ENCODE measurements at regions not wholly inside any gene's neighbourhood (a gene's known extent, or its start where the extent isn't known, plus 50 kb on each side); places are given as distances from the start of the nearest gene placed in this dataset.
"Not testable (repeated sequence)": the region's sequence is repeated elsewhere in the genome, so short reads cannot be mapped to it uniquely, and the experiment has no call there.

DNA sequence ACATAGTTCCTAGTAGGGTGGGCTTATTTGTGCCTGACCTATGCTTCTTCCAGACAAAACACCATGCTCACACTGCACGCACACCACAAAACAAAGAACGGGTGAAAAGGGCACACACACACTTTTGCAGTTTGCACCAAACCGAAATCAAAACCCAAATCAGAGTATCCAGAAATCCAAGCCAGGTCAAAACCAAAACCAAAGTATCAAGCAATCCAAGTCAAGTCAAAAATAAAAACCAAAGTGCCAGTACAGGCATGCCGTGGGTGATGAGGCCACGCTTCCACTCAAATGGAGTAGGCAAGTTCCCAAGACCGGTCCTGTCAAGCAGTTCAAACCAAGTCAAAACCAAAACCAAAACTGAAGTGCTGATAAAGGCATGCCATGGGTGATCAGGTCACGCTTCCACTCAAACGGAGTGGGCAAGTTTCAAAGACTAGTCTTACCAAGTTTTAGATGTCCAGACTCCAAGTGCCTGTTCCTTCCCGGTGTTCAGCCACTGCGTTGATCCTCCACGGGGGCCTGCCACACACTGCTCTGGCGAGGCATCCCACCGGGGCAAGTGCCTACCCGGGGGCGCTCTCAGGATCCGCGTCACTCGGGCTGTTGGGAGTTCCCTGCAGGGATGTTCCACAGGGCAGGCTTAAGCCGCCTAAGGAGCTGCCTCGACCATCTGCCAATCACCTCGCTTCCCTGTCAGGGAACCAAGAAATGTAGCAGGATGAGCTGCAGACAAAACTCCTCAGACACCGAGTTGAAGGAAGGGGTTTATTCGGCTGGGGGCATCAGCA, 184.5 kb upstream of the SGO1 start:
- not testable (repeated sequence) for DNase-seq

DNA sequence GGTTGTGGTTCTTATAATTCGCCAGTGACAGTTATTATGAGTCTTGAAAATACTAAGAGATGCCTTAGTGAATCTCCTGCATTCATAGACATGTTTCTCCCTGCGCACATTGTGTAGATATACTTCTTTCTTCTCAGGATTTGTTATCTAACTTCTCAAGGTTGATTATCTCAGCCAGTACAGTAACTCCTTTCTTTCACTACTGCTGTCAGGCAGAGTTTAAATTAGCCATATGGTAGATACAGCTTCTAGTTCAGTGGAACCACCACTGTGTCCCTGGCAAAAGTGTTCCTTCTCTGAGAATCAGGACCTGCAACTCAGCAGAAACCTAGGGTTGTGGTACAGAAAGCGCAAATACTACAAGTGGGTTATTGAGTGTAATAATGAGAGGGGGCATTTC, 175.0 kb upstream of the SGO1 start:
- no peak for DNase-seq

DNA sequence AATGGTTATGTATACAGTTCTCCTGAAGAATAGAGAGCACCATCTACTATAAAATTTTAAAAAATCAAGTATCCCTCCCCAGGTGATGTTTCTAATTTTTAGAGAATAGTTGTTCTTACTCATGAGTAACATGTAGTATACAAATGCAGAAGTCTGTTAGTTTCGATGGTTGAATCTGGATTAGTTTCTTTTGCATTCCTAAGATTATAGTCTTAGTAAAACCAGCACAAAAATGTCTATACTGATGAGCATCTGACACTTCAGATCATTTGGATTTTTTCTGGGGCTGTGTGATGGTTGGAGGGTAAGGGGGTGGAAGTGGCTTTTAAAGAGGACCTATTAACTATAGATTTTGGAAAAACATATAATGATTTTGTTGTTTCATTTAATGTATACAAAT, 167.3 kb upstream of the SGO1 start:
- DNase-seq, result no peak

DNA sequence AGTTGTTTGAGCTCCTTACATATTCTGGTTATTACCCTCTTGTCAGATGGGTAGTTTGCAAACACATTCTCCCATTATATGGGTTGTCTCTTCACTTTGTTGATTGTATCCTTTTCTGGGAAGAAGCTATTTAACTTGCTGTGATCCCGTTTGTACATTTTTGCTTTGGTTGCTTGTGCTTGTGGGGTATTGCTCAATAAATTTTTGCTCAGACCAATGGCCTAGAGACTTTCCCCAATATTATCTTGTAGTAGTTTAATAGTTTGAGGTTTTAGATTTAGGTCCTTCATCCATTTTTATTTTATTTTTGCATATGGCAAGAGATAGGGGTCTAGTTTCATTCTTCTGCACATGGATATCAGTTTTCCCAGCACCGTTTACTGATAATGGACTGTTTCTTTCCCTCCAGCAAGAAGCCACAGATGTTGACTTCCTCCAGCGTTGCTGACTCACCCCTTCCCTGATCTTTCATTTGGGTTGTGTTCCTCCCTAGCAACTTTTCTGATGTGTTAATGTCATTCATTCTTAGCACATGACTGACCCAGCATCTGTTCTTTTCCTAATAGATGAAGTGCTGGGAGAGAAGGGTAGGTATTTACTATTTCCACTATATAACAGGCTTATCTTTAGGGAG, 166.7 kb upstream of the SGO1 start:
- DNase-seq, result no peak

DNA sequence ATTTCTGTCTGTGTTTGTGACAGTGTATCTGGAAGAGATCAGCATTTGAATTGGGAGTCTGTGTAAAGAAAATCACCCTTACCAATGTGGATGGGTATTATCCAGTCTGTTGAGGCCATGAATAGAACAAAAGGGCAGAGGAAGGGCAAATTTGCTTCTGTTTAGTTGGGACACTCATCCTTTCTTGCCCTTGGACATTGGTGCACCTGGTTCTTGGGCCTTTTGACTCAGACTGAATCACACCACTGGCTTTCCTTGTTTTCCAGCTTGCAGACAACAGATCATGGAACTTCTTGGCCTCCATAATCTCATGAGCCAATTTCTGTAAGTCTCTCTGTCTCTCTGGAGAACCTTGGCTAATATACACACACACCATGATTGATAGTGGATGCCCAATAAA, 164.4 kb upstream of the SGO1 start:
- DNase-seq, result no peak

DNA sequence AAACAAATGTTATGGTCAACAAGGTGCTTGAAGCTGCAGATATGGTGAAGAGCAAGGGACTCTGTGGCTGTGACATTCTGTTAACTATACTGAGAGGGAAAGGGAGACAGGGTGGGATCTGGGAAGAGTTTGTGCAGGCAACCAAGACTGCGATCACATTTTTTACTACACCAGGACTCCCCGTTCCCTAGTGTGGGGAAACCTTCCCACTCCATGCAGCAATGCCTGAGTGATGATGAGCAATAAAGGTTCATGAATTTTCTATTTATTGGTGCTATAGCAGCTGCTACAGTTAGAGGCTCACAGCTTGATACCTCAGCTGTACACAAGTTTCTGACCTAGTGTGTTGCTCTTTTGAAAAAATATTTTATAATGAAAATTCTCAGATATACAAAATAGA, 160.9 kb upstream of the SGO1 start:
- DNase-seq, result no peak

DNA sequence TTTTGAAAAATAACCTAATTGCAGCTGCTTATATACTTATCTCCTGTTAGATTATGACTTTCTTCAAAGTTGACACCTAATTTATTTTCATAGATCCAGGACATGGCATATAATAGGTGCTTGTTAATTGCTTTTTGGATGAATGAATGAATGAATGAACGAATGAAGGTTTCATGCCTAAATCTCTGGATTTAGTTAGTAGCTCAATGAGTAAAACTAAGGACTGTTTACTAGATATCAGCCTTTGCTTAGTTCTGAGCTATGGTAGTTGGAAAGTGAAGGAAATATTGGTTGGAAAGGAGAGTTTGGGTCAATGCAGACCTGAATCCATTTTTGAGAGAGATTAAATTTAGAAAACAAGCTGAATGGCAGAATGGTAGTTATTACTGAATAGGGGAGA, 160.4 kb upstream of the SGO1 start:
- DNase-seq, result no peak

DNA sequence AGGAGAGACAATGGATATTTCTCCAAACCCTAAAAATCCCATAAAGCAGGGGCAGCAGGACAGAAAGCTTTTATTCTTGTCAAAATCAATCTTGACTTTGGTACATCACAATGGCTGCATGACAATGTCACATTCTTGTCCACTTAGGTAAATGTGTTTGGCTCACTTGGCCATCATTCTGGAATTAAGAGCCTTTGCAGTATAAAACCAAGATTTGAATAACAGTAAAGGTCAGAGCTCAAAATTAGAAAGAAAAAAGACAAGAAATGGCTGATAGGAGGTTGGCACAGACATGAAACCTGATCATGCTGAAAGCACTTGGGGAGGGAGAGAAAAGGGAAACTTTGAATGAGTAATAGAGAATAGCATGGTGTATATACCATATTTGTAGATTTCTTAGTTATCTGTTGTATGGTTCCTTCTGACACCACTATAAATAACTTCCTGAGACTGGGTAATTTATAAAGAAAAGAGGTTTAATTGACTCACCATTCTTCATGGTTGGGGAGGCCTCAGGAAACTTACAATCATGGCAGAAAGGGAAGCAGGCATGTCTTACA, 158.5 kb upstream of the SGO1 start:
- DNase-seq, result no peak

DNA sequence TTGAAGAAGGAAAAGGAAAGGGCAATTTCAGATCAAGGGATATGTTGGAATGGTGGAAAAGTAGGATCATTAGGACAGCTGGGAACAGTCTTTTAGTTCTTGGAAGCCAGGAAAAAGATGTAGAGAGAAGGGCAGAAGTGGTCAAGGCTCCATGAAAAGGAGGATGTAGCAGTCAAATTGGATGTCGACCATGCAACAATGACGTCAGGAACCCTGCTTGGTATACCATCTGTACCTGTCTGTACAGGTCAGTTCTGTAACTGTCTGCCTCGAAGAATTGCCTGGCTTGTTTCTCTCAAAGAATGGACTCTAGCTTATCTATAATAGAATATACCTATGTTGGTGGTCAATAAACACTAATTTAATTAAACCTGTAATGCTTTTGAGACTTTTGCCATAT, 157.8 kb upstream of the SGO1 start:
- no peak for DNase-seq

DNA sequence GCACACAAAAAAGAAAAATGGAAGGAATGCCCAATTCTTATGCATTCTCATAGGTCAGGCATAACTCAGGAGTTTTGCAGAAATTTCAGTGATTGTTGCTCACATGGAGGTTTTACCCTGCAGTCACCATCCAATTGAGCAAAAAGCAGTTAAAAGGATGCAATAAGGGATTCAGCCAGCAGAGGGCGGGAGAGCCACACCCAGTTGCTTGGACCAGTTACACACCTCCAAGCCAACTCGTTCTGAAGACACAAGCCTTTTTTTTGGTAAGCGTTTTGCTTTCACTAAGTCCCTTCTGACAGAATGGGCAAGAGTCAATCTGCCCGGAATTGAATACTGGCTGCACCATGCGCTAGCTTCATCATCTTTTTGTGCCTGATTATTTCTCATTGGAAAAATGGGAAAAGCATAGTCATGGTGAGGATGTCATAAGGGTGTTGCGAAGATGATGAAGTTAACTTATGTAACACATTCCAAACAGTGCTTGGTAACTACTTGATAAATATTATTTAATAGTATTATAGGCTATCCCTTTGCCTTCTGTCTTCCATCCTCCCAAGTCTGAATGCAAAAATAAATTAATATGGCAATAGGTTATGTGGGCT, 154.4 kb upstream of the SGO1 start:
- DNase-seq, result peak; percentile 51

DNA sequence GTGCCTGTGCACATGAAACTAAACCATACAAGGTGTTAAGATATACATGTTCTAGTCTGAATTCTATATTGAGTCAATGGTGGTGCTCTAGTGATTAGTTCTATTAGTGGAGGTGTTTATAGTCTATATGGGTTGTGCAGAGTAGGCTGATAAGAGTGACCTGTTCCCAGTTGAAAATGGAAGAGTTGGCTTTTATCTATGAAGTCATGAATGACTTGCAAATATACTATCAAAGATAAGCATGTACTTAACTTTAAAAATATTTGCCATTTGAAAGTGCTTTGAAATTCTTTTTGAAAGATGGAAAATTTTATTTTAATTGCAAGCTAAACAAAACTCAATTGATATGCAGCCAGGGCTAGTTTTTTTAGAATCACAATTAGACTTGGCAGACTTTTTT, 150.6 kb upstream of the SGO1 start:
- no peak for DNase-seq

DNA sequence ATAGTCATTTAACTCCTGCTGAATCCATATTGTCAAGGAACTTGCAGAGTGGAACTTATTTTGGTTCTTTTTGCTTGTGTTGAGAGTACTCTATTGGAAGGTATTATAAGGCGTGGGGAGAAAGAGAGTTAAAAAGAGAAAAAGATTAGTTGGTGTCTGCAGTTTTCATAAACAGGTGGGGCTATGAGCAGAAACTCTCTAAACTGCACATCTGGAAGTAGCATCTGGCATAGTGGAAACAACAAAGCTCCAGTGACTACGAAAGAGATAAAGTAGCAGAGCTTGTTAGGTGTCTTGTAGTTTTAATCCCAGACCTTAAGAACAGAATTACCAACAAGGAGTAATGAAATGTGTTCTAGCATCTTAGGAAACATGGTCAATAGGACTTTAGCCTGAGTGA, 148.8 kb upstream of the SGO1 start:
- DNase-seq, result no peak

DNA sequence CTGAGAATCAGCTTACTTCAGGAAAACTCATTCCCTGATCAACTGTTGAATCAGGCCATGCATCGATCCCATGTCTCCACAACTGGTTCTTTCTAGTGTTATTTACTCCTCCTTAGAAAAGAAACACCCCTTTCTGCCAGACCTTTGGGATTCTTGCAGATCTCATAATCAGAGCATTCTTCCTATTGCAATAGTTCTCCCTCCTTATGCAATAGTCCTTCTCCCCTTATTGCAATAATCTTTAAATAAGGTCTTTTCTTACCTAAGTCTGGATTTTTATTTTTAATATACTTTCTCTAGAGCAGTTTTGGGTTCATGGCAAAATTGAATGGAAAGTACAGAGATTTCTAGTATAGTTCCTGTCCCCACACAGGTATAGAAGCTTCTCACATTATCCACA, 141.9 kb upstream of the SGO1 start:
- DNase-seq, result no peak

DNA sequence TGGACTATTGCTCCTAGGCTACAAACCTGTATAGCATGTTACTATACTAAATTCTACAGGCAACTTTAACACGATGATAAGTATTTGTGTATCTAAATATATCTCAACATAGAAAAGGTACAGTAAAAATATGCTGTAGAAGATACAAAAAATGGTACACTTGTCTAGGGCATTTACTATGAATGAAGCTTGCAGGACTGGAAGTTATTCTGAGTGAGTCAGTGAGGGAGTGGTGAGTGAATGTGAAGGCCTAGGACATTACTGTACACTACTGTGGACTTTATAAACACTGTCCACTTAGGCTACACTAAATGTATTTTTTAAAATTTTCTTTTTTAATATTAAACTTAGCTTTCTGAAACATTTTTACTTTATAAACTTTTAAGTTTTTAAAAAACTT, 140.5 kb upstream of the SGO1 start:
- no peak for DNase-seq

DNA sequence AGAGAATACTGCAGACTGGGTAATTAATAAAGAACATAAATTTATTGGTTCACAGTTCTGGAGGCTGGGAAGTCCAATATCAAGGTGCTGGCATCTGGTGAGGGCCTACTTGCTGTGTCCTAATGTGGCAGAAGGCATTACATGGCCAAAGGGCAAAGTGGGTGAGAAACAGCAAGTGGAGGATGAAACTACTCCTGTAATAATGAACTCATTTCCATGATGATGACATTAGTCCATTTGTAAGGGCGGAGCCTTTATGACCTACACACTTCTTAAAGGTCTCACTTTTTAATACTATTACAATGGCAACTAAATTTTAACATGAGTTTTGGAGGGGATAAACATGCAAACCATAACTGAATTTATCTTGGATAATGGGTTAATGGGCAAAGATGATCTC, 139.6 kb upstream of the SGO1 start:
- no peak for DNase-seq

DNA sequence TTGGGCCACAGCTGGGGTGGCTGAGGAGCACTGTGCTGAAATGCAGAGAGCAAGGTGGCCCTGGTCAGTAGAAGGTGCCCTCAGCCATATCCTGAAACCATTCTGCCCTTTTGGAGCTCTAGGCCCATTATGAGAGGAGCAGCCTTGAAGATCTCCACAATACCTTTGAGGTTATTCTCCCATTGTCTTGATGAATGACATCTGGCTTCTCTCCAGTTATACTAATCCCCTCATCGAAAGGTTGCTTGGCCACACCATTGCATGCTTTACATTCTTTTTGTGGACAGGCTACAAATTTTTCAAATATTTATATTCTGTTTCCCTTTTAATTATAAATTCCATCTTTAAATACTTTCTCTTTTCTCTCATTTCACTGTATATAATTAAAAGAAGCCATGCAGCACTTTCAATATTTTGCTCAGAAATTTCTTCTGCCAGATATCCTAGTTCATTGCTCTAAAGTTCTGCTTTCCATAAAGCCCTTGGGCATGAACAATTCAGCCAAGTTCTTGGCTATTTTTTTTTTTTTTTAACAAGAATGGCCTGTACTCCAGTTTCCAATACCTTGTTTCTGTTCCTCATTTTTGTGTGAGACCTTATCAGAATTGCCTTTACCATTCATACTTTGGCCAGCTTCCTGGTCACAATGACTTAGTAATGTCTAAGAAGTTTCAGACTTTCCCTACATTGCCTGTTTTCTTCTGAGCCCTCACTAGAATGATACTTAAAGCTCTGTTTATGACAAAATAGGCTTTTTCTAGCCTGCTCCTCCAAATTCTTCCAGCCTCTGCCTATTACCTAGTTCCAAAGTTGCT, 138.9 kb upstream of the SGO1 start:
- no peak for DNase-seq

DNA sequence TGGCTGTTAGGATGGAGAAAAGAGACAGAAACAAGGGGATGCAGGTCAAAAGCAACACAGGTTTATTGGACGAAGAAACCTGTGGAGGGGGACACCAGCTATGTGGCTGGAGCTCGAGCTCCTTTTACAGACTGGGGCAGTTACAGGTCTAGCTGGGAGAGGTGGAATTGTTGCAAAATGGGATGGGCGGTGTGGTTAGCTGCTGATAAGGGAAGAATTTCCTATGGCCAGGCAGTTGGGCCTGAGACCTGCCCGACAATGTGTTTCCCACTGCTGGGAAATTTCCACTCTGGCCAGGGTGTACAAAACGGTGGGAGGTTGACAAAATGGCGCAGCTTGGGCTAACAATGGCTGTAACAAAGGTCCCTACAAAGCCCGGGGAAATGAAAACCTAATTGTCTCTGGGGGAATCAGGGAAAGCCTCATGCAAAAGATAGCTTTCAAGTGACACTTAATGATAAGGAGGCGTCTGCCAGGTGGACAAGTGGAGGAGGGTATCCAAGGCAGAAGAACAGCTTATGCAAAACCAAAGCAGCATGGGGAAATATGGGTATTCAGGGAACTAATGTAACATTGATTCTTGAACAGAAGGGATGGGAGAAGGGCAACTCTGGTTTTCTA, 137.4 kb upstream of the SGO1 start:
- DNase-seq, result no peak

DNA sequence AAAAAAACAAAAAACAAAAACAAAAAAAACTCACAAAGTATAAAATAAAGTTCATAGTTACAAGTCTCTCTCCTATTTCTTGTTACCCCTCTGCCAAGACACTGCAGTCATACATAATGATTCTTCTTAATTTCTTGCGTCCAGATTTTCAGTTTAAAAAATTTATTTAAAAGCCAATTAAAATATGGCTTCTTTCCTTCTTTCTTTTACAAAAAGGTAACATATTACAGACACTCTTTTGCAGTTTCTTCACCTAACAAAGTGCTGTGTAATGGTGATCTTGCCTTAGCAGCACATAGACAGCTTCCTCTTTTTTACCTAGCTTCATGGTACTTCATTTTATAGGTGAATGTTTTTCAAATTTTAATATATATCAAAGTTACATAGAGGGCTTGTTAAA, 136.1 kb upstream of the SGO1 start:
- no peak for DNase-seq

DNA sequence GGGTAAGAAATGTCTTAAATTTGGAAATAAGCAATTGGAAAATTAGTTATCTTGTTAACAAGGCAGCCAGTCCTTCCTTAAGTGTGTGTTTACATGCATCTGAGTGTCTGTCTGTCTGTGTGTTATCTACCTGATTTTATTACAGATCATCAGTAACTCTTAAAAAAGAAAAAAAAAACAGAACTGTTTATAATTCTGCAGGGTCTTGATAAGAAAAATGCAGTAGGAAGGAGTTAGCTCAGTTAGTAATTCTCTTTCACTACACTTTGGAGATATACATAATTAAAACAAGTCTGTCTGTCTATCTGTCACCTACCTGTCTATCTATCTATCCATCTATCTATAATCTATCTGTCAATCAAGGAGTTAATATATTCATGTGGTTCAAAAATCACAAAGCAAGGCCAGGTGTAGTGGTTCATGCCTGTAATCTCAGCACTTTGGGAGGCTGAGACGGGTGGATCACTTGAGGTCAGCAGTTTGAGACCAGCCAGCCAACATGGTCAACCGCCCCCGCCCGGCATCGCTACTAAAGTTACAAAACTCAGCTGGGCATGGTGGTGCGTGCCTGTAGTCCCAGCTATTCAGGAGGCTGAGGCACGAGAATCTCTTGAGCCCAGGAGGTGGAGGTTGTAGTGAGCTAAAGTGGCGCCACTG, 135.5 kb upstream of the SGO1 start:
- DNase-seq, result no peak

DNA sequence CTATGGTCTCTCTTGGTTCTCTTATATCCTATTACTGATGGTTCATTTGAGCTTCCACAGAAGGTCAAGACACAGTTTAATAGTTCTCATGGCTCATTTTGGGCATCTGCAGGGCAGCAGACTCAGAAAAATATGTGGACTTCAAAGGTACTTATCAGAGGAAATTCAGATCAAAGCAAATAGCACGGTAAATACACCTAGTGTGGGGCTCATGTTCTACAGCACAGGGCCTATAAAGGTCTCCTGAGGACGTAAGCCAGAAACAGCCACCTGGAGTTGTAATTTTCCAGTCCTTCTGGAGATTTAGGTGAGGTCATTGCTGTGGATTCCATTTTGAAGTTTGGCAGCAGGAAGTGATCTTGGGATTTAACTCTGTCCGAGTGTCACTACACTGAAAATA, 134.5 kb upstream of the SGO1 start:
- DNase-seq, result no peak

DNA sequence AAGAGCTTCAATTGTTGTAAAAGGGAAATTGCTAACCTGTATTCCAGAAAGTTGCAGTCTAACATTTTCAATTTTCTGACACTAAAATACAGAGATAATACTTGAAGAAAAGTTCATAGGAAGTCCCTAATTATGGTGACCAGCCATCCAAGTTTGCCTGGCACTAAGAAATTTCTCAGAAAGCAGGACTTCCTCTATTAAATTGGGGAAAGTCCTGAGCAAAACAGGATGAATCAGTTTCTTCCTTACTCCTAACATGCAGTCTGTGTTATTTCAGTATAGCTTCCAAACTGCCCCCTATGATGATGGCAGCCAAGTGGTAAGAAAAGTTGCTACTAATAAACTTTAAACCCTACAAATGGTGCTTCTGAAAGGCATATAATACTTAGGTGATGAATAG, 133.5 kb upstream of the SGO1 start:
- no peak for DNase-seq

DNA sequence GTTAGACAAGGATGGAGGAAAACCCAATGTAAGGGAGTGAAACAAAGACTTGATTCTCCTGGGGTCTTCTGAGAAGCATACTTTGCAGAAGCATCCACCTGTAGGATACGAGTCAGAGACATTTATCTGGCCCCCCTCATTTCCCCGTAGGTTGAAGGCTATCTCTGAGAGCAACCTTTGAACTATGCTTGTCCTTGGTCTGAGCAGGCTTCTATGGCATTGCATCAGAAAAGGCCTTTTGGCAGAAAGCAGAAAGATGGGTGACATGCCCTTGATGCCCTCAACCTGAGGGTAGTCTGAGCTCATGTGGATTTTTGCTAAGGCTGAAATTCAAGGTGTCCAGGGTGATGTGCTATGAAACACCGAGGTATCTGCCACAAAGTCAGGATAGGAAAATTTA, 131.6 kb upstream of the SGO1 start:
- no peak for DNase-seq
